Putamen (tissue), 1 donor: ENCODE measurements at regions not wholly inside any gene's neighbourhood (a gene's known extent, or its start where the extent isn't known, plus 50 kb on each side); places are given as distances from the start of the nearest gene placed in this dataset.

ENCODE experiments used
- DNase-seq: peaks from one replicate; pipeline ENCODE4 v3.0.0-alpha.2; 2016; ENCODE audit warnings: low spot score

- DNase-seq: no peak
These were observed 167.4 kb upstream of the C1orf21 start for GRCh38 chr1:184219414-184219813.

- no peak for DNase-seq
These were observed 166.9 kb upstream of the C1orf21 start for GRCh38 chr1:184219883-184220282.

GRCh38 chr1:184221087-184221486, 165.7 kb upstream of the C1orf21 start:
- no peak for DNase-seq

- DNase-seq: peak; percentile 23
These were observed 164.2 kb upstream of the C1orf21 start for GRCh38 chr1:184222652-184223052.

GRCh38 chr1:184223216-184223615, 163.6 kb upstream of the C1orf21 start:
- DNase-seq: no peak

GRCh38 chr1:184225283-184226099, 161.3 kb upstream of the C1orf21 start:
- no peak for DNase-seq

- DNase-seq: no peak
These were observed 160.7 kb upstream of the C1orf21 start for GRCh38 chr1:184226100-184226487.

- no peak for DNase-seq
These were observed 158.3 kb upstream of the C1orf21 start for GRCh38 chr1:184228558-184228957.

GRCh38 chr1:184237588-184237987, 149.2 kb upstream of the C1orf21 start:
- no peak for DNase-seq

GRCh38 chr1:184241446-184241845, 145.4 kb upstream of the C1orf21 start:
- no peak for DNase-seq

GRCh38 chr1:184242507-184242943, 144.3 kb upstream of the C1orf21 start:
- no peak for DNase-seq

GRCh38 chr1:184244962-184245361, 141.9 kb upstream of the C1orf21 start:
- DNase-seq: no peak

GRCh38 chr1:184247671-184248070, 139.2 kb upstream of the C1orf21 start:
- no peak for DNase-seq

GRCh38 chr1:184253921-184254320, 132.9 kb upstream of the C1orf21 start:
- DNase-seq: no peak

GRCh38 chr1:184254849-184255248, 132.0 kb upstream of the C1orf21 start:
- DNase-seq: no peak

- DNase-seq: no peak
These were observed 131.3 kb upstream of the C1orf21 start for GRCh38 chr1:184255560-184255959.

- no peak for DNase-seq
These were observed 129.0 kb upstream of the C1orf21 start for GRCh38 chr1:184257873-184258272.

- DNase-seq: no peak
These were observed 128.3 kb upstream of the C1orf21 start for GRCh38 chr1:184258525-184258924.

- DNase-seq: no peak
These were observed 126.4 kb upstream of the C1orf21 start for GRCh38 chr1:184260382-184260781.

GRCh38 chr1:184262109-184262508, 124.7 kb upstream of the C1orf21 start:
- DNase-seq: no peak

GRCh38 chr1:184267747-184268146, 119.1 kb upstream of the C1orf21 start:
- DNase-seq: no peak

- no peak for DNase-seq
These were observed 116.3 kb upstream of the C1orf21 start for GRCh38 chr1:184270556-184270955.

- DNase-seq: no peak
These were observed 114.5 kb upstream of the C1orf21 start for GRCh38 chr1:184272175-184272866.
